Endometrial microvascular endothelial cells (primary cell): ENCODE measurements at regions not wholly inside any gene's neighbourhood (a gene's known extent, or its start where the extent isn't known, plus 50 kb on each side); places are given as distances from the start of the nearest gene placed in this dataset.

ENCODE experiments used
- in situ Hi-C: cut with HindIII; loops from 2 replicates; pipeline ENCODE4 v1.10.0; 2017; ENCODE audit warnings: low sequenced_read_pairs, low pct_unique_long_range_greater_than_20kb; ENCODE audit errors: inconsistent ontology term

- in situ Hi-C loops, result no loop called here
Observed at GRCh38 chr5:88551724-88552345, 283.2 kb upstream of the TMEM161B start.

- in situ Hi-C loops, result no loop called here
Observed at GRCh38 chr5:88550736-88551135, 282.1 kb upstream of the TMEM161B start.

- in situ Hi-C loops, result no loop called here
Observed at GRCh38 chr5:88548136-88548805, 279.6 kb upstream of the TMEM161B start.

GRCh38 chr5:88545338-88545737 lies 276.7 kb upstream of the TMEM161B start:
- in situ Hi-C loops, result no loop called here

DNA sequence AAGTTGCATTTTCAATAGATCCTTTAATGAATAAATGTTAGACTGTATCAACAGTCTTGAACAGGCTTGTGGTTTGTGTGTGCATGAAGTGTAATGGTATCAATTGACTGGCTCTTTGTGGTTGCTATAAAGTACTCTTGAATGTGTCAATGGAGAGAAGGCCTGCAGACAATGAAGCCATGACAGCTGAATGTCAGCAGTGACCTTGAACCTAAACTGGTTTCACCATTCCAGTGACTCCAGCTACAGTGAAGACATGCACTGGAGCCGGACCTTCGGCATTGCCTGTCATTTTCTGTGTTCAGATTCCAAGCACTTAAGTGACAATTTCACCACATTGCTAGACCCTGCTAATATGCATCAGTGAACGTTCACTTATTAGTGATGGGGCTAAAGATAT lies 276.0 kb upstream of the TMEM161B start:
- in situ Hi-C loops, result no loop called here

GRCh38 chr5:88544136-88544645 lies 275.5 kb upstream of the TMEM161B start:
- in situ Hi-C loops, result no loop called here

DNA sequence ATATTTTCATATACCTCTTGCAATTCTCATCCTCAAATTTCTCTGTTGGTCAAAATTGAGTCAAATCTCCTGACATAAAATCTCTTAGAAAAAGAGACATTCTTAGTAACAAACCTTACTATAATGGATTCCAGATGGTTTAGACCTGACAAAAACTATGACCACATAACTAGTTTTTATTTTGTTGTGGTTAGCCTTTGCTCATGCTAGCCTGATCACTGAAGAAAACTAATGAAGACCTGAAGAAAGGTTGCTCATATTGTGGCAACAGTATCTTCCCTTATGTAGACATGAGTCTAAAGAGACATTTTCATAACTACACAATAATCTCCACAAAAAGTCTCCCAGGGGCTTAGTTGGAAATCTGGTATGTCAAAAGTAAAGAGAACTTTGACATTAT lies 274.1 kb upstream of the TMEM161B start:
- in situ Hi-C loops, result no loop called here

- in situ Hi-C loops, result no loop called here
Observed at GRCh38 chr5:88540471-88541115, 271.9 kb upstream of the TMEM161B start.

DNA sequence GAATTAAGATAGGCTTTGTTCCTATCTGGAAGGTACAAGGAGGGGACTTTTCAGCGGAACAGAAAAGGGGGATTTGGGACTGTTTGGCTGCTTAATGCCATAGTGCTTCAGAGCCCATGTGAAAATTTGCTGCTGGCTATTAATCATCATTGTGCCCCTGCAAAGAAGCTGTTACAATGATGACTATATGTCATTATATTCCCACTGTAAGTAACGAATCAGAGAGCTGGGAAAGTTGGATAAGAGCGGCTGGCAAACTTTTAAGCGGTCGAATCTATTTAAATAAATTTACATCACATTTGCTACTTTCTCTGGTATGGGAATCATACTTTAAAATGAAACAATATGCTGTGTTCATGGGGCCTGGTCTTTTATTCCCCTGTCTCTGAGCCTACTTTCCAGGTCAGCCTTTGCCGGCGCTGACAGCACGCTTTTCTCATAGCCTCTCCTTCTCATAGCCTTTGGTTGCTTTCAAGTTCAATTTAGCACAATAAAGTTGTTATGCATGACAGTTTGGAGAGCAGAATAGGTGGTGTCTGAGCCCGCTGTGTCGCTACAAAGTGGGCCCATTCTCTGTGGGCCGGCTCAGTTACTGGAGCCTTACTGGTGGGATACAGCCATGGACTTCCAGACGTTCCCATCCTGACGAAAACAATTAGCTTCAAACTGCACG lies 271.2 kb upstream of the TMEM161B start:
- in situ Hi-C loops, result no loop called here

DNA sequence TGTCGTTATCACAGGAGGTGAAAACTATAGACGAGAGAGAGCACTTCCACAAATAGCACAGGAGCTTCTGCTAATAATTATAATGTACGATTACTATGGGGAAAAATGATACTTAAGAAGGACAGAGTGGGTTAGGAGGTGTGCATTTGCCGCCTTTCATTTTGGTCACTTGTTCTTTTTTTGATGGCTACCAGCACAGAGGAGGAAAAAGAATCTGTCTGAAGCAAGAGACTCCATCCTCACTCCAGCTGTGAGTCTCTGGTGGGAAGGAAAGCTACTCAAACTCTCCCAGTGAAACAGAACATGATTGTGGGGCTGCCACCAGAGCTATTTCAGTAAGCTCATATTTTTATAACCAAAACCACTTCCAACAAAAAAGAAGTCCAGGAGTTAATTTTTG lies 270.4 kb upstream of the TMEM161B start:
- in situ Hi-C loops, result no loop called here

GRCh38 chr5:88536146-88536545 lies 267.5 kb upstream of the TMEM161B start:
- in situ Hi-C loops, result no loop called here

- in situ Hi-C loops, result no loop called here
Observed at GRCh38 chr5:88524941-88525340, 256.3 kb upstream of the TMEM161B start.

- in situ Hi-C loops, result no loop called here
Observed at GRCh38 chr5:88519066-88519465, 250.4 kb upstream of the TMEM161B start.

DNA sequence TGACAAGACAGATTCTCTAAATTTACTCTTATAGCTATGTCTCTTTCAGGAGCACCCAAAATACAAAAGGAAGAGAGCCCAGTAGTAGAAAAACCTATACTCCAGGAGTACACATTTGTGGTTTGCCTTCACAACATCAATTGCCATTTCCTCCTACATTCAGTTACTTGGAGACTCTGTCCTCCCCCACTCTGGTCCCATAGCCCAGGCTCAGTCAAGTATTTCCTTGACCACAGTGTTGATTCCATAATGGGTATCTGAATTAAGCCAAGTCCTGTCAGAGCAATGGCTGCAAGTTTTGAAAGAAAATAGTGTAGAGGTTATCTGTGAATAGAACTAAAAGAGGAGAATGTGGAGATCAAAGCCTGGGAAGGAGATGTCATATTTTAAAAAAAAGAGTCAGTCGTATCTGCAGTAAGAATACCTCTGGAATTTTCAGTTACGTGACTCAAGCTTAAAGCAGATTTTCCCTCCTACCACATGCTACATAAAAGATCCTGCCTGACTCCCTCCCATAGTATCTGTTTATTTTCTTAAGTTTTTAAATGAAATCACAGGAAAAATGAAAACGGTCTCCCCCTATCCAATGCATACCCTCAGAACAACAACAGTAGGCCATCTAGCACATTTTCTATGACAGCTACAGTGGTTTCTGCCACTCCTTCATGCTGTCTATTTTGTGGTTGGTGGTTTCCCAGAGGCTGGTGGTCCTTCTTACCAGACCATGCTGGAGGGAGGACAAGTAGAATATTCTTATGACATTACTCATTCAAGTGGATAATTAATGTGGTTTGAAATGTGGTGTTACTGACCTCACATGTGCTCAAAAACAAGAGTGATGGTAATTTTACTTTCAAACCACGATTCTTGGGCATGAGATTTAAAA lies 249.7 kb upstream of the TMEM161B start:
- in situ Hi-C loops, result no loop called here

DNA sequence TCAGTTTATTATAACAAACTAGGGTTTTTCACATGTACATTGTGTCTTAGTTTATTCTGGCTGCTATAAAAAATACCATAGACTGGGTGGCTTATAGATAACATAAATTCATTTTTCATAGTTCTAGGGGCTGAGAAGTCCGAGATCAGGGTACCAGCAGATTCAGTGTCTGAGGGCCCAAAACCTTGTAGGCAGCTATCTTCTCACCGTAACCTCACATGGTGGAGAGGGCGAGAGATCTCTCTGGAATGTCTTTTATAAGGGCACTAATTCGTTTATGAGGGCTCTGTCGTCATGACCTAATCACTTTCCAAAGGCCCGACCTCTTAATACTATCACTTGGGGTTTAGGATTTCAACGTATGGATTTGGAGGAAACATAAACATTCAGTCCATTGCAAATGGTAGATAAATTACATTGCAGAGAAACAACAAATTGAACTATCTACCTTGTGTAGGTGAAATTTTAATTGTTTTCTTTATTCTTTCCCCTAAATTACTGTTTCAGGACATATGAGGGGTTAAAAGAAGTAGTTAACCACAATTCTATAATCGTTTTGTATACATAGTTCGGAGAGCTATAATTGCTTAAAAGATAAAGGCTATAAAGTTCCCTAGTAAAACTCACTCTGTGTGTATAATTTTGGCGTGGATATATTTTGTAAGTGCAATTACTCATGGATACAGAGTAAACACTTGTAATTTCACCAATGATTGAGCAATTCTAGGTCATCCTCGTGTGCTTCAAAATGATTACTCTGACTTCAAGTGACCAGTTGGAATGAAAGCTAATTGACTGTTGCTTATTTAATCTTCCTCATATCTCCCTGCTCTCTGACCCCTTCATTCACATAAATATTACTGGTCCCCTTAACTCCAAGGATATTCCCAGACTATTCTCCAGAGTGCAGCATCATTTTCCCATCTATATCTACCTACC lies 247.5 kb upstream of the TMEM161B start:
- in situ Hi-C loops, result no loop called here

GRCh38 chr5:88515068-88515467 lies 246.4 kb upstream of the TMEM161B start:
- in situ Hi-C loops, result no loop called here

GRCh38 chr5:88509403-88509802 lies 240.8 kb upstream of the TMEM161B start:
- in situ Hi-C loops, result no loop called here

DNA sequence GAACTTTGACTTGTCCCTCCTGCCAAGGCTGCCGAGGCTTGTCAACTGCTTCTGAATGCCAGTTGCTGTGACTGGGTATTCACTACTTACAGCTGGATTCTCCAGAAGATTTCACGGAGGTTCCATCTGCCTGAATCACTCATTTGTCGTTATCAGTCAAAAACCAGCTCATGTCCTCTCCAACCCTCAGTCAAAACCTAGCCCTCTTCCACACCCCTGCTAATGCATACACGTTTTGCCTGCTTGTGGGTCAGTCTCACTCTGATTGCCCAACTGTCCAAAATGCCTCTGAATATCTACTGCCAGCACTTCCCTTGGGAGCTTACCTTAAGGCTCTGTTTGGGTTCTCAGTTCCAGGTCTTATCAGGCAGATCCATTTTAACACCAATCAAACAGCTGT lies 238.6 kb upstream of the TMEM161B start:
- in situ Hi-C loops, result no loop called here
